HG03066 (cell line): ENCODE measurements at regions not wholly inside any gene's neighbourhood (a gene's known extent, or its start where the extent isn't known, plus 50 kb on each side); places are given as distances from the start of the nearest gene placed in this dataset.
"Not testable (repeated sequence)": the region's sequence is repeated elsewhere in the genome, so short reads cannot be mapped to it uniquely, and the experiment has no call there.

Experiments used
- ATAC-seq: cut with Tn5 transposase; IDR thresholded peaks from one replicate; pipeline ENCODE4 v1.9.1; 2021; ENCODE audit warnings: low read depth; ENCODE audit not compliant: unreplicated experiment

DNA sequence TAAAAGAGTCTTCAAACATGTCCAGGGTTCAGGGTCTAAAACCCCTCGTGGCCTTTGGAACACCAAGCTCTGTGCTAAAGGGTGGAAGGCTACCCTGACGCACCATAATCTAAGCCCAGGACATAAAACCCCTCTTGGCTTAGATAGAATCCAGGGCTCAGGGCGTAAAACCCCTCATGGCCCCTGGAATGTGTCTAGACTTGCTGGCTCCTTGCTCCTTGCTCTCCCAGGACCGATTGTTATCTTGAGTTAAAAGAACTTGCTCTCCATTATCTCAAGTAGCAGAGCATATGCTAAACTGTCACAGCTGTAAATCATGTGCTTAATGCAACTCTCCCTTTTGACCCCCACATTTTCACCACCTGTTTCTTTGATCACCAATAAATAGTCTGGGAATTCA is 758.1 kb upstream of the SLC8A1 start:
- not testable (repeated sequence) for ATAC-seq

- no peak for ATAC-seq
Observed at GRCh38 chr2:41216978-41217377, 765.1 kb upstream of the SLC8A1 start.

GRCh38 chr2:41222593-41222992 is 770.7 kb upstream of the SLC8A1 start:
- ATAC-seq: no peak

DNA sequence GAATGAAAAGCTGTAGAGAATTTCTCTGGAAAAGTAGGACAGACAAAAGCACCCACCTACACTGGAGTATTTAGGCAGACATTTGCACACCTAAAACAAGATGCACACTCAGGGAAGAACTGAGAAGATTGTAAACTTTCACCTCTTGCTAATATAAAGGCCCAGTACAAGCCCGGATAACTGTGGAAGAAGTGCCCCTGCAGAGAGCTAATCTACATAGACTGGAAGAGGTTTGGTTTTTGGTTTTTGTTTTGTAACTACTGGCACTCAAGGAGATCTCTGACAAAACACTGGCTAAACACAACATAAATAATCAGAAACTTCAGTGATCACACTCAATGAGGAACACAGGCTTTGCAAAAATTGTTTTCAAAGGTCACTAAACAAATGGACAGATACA is 782.2 kb upstream of the SLC8A1 start:
- ATAC-seq: no peak

GRCh38 chr2:41241325-41242000 is 789.6 kb upstream of the SLC8A1 start:
- no peak for ATAC-seq

DNA sequence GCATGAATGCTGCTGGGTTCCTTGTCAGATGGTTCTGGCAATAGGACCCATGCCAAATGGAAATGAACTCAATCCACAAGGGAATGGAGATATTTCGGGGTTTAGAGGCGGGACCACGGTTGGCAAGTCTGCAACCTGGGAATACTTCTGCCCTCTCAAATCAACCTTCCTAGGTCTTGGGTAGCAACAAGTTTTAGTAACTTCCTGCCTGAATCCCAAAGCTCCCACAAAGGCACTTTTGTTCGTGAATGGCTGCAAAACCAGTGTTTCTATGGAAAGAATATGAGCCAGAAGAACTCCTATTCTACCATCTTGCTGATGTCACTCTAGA is 790.1 kb upstream of the SLC8A1 start:
- ATAC-seq: no peak

- no peak for ATAC-seq
Observed at GRCh38 chr2:41267929-41268659, 779.7 kb upstream of the PKDCC start.

GRCh38 chr2:41283079-41283775 is 764.6 kb upstream of the PKDCC start:
- no peak for ATAC-seq

DNA sequence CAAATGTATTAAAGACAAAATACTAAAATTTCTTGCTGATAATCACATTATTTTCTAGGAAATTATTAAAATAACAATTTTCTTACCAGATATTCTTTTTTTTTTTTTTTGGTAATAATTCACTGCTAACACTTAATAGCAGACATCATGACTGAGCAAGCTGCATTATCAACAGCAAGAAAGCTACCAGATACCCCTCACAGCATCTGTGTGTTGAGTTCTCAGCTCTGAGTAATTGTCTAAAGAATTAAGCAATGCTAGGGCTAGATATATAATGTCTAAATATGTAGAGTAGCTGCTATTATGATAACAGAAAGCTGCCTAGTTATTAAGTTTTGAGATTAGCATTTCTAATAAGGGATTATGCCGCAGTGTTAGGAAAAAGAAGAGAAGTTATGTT is 754.3 kb upstream of the PKDCC start:
- ATAC-seq: no peak

- no peak for ATAC-seq
Observed at GRCh38 chr2:41294331-41294730, 753.5 kb upstream of the PKDCC start.

DNA sequence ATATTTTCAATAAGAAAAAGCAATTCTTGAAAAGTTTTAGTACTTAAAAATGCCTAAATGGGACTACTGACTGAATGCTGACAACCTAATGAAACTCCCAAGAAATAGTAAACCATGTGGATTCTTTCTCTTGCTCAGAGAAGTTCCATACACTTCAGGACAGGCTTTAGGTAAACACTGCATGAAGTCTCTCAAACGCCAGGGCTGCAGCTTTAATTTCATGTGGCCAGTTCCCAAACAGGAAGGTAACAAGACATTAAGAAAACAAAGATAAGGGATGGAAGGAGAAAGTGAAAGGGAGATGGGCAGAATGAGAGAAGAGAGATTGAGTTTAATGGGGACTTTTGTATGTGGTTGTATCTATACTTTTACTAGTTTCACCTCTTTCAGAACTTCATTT is 734.7 kb upstream of the PKDCC start:
- no peak for ATAC-seq

DNA sequence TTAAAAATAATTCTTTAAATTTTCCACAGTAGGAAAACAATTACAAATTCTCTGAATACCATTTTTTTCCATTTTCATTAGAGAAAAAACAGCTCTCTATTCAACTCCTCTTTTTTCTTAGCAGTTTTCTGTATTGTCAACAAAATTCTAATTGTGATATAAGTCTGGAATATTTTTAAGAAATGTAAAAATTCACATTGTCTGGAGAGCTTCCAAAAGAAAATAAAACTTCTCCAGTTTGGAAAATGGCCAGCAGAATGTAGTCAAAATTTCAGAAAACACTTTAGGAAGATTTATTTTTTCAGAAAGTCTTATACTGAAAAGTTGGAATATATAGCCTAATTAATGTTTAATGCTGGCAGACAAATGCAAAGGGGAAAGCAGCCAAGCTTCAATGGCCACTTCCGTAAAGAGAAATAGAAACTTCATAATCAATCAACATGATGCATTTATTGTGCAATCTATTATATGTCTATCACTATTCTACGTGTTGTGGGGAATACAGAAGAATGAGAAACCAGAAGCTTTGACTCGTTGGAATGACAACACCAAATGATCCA is 733.2 kb upstream of the PKDCC start:
- no peak for ATAC-seq

DNA sequence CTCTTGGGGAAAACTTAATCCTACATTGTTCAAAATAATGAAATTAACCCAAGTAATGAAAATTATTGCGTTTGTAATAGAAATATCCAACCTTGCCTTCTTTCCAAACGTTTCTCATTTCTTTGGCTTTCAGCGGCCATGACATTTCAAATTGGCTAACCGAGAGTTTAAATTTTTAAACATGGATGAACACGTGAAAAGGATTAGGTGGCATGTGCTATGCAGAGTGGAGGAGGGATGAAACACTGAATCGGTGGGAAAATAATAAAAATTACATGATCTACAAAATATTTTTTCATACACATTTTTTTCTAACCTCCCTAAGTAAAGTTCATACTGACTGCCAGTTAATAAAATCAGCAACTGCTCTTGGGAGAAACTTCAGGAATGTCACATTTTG is 728.4 kb upstream of the PKDCC start:
- no peak for ATAC-seq

GRCh38 chr2:41320491-41320890 is 727.3 kb upstream of the PKDCC start:
- ATAC-seq: no peak

- ATAC-seq: no peak
Observed at GRCh38 chr2:41321351-41321750, 726.5 kb upstream of the PKDCC start.

DNA sequence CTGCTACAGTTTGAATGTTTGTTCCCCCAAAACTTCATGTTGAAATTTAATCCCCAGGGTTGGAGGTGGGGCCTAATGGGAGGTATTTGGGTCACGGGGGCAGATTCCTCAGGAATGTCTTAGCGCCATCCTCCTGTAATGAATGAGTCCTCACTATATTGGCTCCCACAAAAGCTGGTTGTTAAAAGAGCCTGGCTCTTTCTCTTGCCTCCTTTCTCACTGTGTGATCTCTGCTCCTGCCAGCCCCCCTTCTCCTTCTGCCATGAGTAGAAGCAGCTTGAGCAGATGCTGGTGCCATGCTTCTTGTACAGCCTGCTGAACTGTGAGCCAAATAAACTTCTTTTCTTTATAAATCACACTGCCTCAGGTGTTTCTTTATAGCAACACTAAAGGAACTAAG is 721.0 kb upstream of the PKDCC start:
- no peak for ATAC-seq

DNA sequence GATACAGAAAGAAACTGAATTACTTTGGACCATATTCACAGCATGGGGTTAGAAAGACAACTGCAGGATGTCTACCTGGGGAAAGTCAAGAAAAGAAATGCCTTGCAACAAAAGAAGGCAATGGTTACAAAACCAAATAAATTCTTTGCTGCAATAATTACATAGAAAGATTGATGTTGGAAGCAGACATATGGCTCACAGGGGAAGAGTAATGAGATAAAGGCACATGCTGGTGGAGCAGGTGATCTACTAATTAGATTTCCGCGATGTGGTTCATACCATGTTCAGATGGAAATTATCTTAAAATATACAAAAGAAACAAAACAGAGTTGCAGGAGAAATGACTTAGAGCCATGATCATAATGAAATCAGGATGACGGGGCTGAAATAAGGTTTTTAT is 718.8 kb upstream of the PKDCC start:
- ATAC-seq: no peak

GRCh38 chr2:41334159-41334558 is 713.7 kb upstream of the PKDCC start:
- ATAC-seq: no peak

DNA sequence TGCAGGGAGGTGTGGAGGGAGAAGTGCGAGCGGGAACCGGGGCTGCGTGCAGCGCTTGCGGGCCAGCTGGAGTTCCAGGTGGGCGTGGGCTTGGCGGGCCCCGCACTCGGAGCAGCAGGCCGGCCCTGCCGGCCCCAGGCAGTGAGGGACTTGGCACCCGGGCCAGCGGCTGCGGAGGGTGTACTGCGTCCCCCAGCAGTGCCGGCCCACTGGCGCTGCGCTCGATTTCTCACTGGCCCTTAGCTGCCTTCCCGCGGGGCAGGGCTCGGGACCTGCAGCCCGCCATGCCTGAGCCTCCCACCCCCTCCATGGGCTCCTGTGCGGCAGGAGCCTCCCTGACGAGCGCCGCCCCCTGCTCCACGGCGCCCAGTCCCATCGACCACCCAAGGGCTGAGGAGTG is 712.2 kb upstream of the PKDCC start:
- ATAC-seq: not testable (repeated sequence)

DNA sequence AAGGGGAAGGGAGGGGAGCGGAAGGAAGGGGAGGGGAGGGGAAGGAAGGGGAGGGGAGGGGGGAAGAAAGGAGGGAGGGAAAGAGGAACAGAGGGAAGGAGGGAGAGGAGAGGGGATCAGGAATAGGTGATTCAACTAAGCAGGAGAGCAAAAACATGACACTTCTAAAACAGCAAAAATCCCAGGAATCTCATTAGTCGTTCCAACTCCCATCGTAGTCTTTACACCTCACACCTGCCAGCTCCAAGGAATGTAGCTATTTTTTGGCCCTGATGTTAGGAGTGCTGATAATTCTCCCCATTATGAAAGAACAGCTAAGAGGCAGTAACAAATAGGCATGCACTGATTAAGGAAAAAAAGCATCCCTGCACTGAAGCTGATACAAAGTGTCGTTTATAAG is 709.9 kb upstream of the PKDCC start:
- ATAC-seq: no peak

DNA sequence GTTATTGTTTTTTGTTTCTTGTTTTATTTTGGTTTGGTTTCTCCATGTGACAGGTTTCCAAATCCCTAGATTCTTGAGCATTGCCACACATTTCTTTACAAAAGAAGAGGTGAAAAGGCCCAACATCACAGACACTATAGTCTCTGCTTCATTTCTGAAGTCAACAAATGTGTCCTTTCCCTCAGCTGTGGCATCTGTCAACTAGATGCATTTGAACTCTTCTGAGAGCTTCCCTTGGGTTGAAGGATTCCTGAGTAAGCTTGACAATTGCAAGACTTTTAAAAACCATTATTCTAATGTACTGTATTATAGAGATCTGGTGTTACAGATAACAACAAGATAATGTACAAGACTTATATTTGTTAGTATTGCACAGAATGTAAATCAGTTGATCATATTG is 703.3 kb upstream of the PKDCC start:
- ATAC-seq: no peak

GRCh38 chr2:41353060-41353459 is 694.8 kb upstream of the PKDCC start:
- ATAC-seq: no peak
